Superior temporal gyrus (tissue), 1 donor: ENCODE measurements at regions not wholly inside any gene's neighbourhood (a gene's known extent, or its start where the extent isn't known, plus 50 kb on each side); places are given as distances from the start of the nearest gene placed in this dataset.

Source experiments
- DNase-seq: peaks from one replicate; pipeline ENCODE4 v3.0.0-alpha.2; 2016; ENCODE audit errors: extremely low spot score

DNA sequence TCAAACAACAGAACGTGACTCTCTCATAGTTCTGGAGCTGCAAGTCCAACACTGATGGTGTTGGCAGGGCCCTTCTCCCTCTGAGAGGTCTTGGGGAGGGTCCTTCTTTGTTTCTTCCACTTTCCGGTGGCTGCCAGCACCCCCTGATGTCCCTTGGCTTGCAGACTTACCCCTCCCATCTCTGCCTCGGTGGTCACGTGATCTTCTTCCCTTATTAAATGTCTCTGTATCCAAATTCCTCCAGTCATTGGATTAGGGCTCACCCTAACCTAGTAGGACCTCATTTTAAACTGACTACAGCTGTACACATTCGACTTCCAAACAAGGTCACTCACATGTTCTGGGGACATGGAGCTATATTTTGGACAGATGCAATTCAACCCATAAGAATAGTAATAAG lies 780.6 kb upstream of the SALL3 start:
- DNase-seq = no peak

DNA sequence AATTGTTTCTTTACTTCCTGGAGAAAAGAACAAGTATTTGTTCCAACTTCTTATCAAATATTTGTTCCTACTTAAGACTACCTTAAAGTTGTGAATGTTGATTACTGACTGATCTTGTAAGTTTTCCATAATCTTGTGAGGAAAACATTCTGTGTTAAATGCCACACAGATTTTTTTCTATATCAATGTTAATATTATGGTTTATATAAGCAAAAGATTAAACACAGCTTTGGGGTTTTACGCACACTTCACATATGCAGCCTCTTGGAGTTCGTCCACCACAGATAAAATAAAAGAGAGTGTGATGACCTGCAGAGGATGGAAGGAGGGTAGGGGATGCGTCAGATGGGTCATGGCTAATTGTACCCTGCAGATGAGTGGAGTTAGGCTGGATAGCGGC lies 780.0 kb upstream of the SALL3 start:
- DNase-seq = no peak

DNA sequence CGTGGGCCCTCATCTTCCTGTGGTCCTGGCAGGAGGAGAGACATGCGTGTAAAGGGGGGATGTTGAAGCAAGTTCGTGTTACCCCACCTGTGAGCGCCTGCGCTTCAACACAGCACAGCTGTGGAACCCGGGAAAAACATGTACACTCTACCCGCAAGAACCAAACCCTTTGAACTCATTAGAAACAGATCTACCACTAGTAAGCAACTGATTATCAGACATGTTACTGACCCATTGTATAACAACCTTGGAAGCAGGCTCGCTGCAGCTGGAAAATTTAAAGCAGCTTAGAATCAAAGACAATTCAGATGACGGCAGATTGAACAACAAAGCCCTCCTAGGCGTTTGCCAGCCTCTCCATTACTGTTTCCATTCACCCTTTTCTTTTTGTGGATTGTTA lies 771.7 kb upstream of the SALL3 start:
- DNase-seq = no peak

DNA sequence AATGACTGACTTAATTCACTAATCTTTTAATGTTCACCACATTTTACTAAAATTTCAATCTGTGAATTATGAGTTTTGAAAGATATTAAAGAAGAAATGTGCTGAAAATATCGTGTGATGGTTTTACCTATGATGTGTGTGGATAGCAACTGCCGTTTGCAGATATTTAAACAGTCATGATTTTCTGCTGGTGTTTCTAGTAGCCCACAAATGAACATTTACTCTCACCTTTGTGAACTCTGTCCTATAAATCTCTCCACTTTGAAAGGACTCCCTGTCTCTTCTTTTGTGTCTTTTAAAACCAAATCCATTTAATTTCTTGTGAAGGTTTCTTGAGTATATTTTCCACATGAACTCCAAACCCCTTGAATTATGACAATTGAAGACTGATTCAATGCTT lies 771.2 kb upstream of the SALL3 start:
- DNase-seq = no peak

DNA sequence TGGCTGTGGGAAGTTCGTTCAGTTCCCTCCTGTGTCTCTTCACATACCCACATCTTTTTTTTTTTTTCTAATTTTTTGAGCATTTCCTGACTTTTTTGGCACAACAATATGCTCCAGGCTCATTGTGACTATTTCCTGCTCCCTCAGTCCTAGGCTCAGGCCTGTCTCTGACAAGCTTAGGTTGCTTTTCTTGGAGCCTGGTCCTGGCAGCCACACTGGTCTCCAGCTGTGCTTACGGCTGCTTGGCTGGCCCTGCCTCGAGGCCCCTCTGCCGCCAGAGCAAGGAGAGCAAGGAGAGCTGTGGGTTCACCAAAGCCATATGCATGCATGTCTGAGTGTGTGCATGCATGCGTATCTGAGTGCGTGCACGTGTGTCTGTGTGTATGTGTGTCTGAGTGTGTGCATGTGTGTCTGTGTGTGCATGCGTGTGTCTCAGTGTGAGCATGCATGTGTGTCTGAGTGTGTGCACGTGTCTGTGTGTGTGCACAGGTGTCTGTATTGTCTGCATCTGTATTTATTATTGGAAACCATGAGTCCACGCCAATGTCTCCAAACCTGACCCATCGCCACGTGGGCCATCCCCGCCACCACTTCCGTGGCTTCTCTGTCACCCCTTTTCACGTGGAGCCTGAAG lies 766.1 kb upstream of the SALL3 start:
- no peak for DNase-seq

DNA sequence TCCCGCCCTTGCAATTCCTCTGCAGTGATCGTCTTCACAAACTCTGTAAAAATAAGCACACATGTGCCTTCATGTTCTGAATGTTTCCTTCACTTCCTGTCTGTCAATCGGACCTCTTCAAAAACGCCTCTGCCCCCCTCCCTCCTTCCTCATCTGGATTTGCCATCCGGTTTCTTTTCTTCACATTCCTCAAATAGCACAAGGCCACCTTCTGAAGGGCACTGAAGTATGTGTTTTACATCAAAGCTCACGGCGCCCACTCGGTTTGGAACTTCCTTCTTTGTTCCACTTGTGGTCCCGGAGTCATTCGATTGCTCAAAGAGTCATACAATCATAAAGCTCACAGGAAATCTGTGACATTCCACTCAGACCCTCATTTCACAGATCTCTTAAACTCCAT lies 758.1 kb upstream of the SALL3 start:
- no peak for DNase-seq

DNA sequence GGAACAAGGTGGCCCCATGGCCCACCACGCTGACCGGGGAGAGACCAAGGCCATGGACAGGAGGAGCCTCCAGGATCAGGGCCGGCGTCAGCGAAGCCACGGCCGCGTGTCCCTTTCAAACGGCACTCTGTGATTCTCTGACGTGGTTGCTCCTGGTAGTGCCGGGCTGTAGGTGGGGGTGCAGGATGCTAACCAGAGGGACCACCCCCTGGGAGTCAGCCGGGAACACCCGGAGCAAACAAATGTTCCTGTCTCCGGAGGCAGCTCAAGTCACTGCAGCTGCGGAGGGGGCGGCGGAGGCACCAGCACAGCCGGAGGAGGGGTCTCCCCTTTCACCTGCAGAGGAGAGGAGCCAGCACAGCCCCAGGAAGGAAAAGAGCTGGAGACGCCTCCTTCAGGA lies 750.6 kb upstream of the SALL3 start:
- no peak for DNase-seq

DNA sequence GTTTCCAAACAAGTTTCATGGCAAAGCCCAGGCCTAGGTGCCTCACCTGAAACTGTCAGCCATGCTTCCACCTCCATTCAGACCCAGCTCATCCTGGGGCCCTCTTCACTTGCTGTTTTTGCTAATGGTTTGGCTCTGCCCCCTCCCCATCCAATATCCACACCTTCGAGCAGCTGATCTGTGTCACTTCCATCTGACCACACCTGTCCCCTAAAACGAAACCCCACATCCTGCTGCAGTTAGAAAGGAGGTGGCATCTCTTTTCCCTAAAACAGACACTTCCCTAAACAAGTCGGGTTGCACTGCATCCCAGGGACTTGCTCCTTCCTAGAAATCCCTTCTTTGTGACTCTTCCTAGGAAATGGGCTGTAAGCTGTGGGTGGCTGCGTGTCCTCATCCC lies 748.7 kb upstream of the SALL3 start:
- DNase-seq = no peak

DNA sequence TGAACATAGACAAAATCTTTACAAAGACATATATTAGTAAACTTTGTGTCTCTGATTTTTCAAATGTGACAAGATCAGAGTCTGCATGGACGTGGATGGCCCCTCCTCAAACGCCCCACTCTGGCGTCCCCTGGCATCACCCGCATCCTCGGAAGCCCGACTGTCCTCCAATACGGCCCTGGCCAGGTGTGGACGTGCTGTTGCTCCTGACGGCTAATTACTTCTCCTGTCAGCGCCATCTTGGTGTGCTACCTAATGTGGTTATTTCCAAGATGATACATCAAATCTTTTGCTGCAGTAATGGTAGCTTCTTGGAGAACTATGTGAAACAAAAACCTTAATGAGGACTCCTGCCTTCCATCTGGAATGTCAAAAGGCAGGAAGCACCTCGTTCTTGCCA lies 747.4 kb upstream of the SALL3 start:
- no peak for DNase-seq

DNA sequence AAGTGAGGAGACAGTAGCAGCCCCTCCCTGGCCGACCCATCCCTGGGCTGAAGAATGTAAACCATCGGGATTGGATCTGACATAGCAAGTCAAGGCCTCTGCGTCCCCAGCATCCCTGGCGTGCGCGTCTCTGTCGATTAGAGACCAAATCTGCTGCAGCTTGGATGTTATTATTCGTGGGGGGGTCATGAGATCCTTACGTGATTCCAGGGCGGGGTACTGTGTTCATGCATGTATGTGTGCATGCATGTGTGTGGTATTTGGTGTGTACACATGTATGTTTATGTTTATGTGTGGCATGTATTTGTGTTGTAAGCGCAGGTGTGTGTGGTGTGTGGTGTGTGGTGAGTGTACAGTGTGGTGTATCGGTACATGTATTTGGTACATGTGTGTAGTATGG lies 741.8 kb upstream of the SALL3 start:
- no peak for DNase-seq

DNA sequence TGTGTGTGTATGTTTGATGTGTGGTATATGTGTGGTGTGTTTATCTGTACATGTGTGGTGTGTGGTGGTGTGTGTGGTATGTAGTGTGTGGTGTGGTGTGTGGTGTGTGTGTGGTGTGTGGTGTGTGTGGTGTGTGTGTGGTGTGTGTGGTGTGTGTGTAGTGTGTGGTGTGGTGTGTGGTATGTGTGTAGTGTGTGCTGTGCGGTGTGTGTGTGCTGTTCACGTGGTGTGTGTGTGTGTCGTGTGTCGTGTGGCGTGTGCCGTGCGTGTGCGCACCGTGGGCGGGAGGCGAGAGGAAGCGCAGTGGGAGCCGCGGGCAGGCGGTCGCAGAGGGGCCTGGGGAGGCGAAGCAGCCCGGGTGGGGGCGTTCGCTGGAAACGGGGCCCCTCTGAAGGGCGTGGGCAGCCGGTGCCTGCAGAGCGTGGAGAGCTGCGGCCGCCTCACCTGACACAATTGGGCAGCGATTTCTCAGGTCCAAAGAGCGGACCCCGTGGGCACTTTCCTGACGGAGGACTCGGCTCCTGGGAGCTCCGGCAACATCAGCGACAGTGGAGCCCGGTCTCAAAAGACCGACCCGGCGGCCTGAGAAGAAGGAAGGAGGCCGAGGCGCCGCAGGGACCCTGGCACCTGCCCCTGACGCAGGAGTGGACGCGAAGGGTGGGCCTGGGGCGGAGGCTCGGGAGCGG lies 741.1 kb upstream of the SALL3 start:
- DNase-seq = no peak

DNA sequence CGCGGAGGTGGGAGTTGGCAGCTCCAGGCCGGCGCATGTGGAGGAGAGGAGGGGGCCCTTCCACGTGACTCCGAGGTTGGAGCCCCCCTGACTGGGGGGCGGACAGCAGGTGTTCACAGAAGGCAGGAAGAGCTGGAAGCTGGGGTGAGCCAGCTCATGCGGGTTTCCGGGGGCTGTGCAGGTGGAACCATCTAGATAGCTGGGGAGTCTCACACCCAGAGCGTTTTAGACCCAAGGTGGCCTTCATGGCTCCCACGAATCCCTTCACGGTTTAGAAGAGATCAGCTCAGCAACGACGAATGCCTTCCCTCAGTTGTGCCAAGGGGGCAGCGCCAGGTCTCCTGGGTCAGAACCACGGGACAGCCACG lies 740.5 kb upstream of the SALL3 start:
- no peak for DNase-seq

DNA sequence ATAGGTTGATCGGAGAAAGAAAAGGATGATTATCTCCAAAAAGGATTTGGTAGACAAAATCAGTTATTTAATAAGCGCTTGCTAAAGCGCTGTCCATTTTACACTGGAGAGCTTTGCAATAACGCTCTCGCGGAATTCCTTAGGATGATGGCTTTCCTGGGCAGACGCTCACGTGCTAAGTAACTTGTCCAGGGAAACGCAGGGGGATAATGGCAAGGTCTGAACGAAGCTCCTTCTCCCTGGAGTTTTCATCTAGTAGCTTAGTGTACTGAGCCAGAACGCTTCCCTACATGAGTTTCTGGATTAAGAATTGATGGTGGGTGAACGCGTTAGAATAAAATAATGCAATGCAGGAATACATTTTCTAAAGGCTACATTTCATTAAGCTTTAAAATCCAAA lies 739.5 kb upstream of the SALL3 start:
- no peak for DNase-seq

DNA sequence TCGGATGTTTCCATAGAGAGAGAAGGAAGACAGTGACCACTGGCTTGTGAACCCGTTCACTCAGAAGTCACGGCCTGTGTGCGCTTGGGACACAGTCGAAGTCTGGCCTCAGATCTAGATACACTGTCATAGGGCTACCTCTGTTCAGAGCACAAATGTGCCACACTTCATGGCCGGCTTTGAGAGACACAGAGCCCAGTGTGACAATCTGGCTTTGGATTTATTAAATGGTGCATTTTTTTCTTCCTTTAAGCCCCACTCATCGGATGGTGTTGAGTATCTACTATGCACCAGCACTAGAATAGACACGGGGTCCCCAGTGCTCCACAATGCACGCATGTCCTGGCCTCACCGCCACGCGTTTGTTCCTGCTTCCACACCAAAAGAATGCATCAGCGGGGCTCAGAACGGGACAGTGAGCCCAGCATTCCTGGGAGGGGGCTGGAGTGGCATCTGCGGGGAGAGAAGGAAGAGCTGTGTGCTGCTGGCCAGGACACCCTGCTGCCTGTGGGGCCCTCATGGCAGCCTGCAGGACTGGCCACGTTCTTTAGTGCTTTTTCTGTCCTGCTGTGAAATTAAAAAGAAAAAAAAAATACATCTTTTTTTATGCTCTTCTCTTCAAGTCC lies 738.9 kb upstream of the SALL3 start:
- no peak for DNase-seq

DNA sequence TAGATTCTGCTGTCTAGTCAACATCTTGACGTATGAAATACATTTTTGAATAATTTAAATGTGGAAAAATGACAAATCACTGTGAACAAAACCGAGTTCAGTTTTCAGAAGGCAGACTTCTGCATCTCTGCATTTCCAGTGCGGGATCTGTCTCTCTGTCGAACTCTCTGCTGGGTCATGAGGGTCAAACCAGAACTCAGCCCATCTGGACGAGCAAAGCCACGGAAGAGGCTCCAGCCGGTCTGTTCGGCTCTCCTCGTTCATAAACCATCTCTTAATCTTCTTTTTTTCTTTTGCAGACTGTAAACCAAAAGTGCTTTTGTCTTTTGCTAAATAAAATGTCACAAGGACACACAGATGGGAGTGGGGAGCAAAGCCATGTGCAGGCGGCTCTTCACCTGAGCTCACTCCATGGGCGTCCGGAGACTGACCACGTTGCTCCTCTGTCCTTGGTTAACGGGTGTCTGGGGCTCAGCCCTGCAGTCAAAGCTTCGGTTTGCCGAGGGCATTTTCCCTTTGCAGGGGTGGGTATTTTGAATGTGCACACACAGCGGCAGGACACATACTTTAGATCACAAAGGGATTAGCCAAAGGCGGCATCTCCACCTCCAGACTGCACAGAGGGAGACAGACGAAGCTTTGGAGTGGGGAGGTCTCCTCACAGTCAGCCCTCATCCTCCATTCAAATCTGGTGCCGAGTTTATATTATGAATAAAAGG lies 737.9 kb upstream of the SALL3 start:
- no peak for DNase-seq

DNA sequence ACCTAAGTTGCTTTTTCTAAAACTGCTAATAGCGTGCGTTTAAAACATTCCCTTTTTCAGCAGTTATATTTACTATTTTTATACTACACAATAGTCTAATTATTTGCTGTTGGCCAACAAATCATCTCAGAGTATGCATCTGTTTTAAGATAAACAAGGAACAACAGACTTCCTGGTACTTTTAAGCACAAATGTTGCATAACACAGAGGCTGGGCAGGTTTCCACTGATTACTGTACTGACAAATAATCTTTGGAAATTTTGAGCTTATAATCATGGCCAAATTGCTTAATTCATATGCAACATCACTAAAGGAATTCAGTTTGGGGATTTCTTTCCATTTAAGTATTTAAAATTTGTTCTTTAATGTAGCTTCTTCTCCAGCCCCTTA lies 737.4 kb upstream of the SALL3 start:
- no peak for DNase-seq

DNA sequence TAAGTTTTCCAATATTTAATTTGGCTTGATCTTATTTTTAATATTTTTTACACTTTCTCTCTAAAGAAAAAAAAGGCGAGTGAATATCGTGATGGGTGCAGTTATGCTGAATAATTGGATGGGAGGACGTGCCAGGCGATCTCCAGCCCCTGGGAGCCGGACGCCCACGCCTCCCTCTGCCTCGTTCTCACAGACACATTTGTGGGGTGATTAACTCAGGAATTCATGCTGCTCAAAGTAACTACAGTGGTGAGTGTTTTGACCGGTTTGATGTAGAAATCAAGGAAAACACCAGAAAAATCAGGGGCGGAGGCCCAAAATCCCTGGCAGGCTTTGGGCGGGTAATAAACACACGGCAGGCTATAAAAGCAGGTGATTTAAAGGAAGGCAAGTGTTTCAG lies 736.8 kb upstream of the SALL3 start:
- DNase-seq = no peak

DNA sequence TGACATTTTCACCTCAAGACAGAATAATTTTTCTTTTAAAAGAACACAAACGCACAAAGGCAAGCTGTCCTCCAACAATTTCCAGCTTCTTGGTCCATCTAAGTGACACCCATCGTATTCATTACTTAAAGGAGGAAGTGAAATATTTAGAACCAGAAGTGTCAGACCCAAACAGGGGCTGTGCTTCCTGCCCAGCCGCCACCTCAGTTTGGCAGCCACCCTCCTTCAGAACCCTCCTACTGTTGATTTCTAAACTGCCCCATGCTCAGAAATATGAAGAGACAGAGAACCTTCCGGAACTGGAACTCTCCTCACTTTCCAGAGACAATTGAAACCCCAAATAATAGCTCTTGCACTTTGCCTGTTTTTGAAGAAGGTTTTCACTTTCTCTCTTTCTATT lies 734.8 kb upstream of the SALL3 start:
- no peak for DNase-seq

DNA sequence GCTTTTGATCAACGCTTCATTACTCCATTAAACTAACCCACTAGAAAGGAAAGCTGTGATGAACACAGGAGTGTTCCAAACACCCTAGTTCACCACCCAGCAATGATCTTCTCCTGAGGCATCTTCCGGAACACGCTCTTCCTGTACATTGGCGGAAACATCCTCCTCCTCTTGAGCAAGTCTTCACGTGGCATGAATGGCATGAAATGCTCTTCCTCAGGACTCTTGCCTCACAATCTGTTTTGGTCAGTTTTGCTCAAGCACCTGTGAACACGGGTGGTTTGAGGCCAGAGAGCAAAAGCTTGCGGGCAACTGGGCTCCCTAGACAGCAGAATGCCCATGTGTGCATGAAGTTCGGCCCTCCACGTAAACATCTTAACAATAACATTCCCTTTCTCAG lies 734.2 kb upstream of the SALL3 start:
- peak; percentile 22 for DNase-seq

DNA sequence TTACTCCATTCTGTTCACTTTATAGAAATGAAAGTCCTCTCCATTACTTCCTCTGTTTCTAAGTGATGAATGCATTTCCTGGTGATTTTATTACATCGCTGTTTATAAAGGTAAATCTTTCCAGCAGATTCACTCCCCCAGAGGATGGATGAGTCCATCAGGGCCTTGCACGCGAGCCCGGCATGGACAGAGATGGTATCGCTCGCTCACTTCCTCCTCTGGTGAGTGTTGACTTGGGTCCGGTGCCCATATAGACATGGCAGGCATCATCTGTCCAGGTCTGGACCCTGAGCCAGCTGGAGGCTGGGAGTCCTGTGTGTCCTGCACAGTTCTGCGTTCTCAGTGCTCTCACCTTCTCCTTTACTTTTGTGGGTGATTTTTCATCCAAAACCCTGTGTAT lies 733.6 kb upstream of the SALL3 start:
- no peak for DNase-seq

DNA sequence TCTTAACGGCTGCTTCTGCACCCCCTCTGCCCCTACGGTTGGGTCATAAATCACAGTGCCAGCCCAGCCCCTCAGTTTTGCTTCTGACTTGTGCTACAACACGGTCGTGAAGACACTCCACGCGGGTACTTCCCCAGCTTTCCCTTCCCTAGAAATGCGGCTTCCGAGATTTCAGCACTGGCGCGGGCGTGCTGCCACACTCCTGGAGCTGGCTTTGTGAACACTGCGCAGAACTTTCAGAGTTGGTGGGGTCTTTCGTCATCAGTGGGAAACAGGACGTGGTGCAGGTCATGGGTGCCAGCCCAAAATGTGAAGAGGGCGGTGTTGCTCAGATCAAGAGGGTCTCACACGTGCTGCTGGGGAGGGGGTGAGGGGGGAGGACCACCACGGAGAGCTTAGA lies 733.0 kb upstream of the SALL3 start:
- no peak for DNase-seq

DNA sequence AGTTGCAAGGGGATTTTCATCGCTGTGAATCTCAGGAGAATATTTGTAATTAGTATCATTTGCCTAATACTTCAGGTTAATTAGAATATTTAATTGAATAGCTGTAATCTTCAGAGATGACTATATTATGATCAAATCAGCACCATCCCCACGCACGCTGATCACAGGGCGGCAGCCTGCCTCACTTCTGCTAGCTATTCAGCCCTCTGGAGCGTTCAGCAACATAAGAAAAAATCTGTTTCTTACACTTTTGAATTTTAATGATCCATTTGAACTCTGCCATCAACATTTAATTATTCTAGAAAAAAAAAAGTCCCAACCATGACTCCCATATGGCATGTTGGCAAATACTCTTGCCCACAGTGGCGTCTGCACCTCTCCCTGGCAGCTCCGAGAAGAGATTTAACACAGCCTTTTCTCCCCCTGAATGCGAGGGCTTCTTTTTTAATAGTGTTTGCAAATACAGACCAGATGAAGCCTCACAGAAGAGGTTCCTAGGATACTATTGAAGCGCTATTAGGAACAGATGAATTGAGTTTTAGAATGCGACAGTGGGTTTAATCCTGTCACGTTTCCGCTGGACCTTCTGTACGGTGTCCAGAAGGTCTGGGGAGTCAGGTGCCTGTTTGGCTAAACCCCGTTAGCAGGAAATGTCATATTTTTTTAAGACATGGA lies 731.9 kb upstream of the SALL3 start:
- no peak for DNase-seq
